ENCODE measurements at regions not wholly inside any gene's neighbourhood (a gene's known extent, or its start where the extent isn't known, plus 50 kb on each side); places are given as distances from the start of the nearest gene placed in this dataset.

- Mint-ChIP-seq H3K27me3 (no peaks in the 10 kb centered on the region), H3K36me3 (no peaks in the 10 kb centered on the region), H3K4me1 (no peaks in the 10 kb centered on the region), H3K27ac (no peak overlapping the region), H3K9me3 (ENCODE audit: low read depth) (peaks cover 4% of the 10 kb centered on the region), H3K4me3 (no peak overlapping the region)
- ATAC-seq (no peak), DNase-seq (no peak)
- CTCF ChIA-PET: no interaction called here
These were observed 706.5 kb downstream of the MED13L start for GRCh38 chr12:115571027-115571426.

- ATAC-seq: no peak
- CTCF ChIA-PET: no interaction called here
- no peaks in the 10 kb centered on the region for H3K36me3 Mint-ChIP-seq
These were observed 707.3 kb downstream of the MED13L start for GRCh38 chr12:115570069-115570777.

DNA sequence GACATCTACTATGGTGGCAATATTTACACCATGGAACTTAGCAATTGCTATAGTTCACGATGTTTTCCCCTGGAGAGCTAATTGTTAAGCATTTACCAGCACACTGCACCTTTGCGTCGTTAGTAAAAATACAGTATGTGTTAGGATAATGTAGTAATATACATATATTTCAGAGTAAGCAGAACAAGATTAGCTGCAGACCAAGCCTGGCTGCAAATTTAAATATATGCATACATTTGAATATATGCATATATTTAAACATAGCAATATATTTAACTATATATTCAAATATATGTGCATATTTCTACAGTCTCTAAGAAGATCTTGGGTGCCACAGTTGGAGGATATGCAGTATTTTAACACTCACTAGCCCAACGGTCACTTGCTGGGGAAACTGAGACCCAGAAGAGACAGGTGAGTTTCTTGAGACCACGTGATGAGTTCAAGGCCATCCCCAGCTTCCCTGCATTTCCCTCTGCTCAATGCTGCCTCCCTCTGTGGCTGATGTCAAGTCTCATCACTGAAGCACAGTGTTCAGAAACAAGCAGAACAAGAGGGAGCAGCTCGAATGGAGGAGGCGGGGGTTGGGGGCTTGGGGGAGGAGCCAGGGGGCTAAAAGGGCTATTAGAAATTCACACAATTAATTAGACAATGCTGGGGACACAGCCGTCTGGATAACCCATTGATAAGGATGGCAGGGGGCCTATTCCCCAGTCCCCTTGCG, 708.0 kb downstream of the MED13L start:
- Mint-ChIP-seq H3K4me1 (no peaks in the 10 kb centered on the region), H3K36me3 (no peaks in the 10 kb centered on the region), H3K9me3 (ENCODE audit: low read depth) (peaks cover 4% of the 10 kb centered on the region), H3K4me3 (no peak overlapping the region), H3K27me3 (no peaks in the 10 kb centered on the region), H3K27ac (no peak overlapping the region)
- CTCF ChIA-PET: no interaction called here
- ATAC-seq (no peak), DNase-seq (no peak)

More at GRCh38 chr12:115570069-115570777, 707.3 kb downstream of the MED13L start:
- no peak for DNase-seq
- Mint-ChIP-seq H3K9me3 (ENCODE audit: low read depth) (peaks cover 4% of the 10 kb centered on the region), H3K27me3 (no peaks in the 10 kb centered on the region), H3K4me1 (no peaks in the 10 kb centered on the region), H3K27ac (no peak overlapping the region), H3K4me3 (no peak overlapping the region)

DNA sequence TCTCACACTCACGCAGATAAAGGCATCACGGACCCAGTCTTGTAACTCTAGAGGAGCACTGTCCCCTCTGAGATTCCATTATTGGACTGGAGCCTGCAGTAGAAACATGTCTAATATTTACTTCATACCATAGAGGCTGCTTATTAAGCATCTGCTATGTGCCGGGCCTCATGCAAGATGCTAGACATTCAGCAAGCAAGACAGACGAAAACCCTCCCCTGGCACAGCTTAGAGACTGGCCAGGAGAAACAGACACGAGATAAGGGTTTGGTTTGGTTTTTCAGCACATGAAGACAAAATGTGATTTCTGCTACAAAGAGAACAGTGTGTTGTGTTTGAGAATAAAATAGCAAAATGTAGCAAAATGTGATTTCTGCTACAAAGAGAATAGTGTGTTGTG, 719.2 kb downstream of the MED13L start:
- Mint-ChIP-seq H3K36me3 (no peaks in the 10 kb centered on the region), H3K27ac (no peak overlapping the region), H3K9me3 (ENCODE audit: low read depth) (peaks cover 4% of the 10 kb centered on the region), H3K4me3 (no peak overlapping the region), H3K4me1 (no peaks in the 10 kb centered on the region), H3K27me3 (no peaks in the 10 kb centered on the region)
- ATAC-seq (no peak), DNase-seq (no peak)
- CTCF ChIA-PET: no interaction called here

- Mint-ChIP-seq H3K9me3 (ENCODE audit: low read depth) (peaks cover 3% of the 10 kb centered on the region), H3K27ac (no peak overlapping the region), H3K27me3 (no peaks in the 10 kb centered on the region), H3K4me3 (no peak overlapping the region), H3K4me1 (no peaks in the 10 kb centered on the region), H3K36me3 (no peaks in the 10 kb centered on the region)
- CTCF ChIA-PET: no interaction called here
- DNase-seq (no peak), ATAC-seq (no peak)
These were observed 723.9 kb downstream of the MED13L start for GRCh38 chr12:115553622-115554021.

GRCh38 chr12:115543269-115543668, 734.2 kb downstream of the MED13L start:
- CTCF ChIA-PET: no interaction called here
- Mint-ChIP-seq H3K27me3 (no peaks in the 10 kb centered on the region), H3K4me3 (no peak overlapping the region), H3K4me1 (no peaks in the 10 kb centered on the region), H3K27ac (no peak overlapping the region), H3K36me3 (no peaks in the 10 kb centered on the region), H3K9me3 (ENCODE audit: low read depth) (no peaks in the 10 kb centered on the region)
- DNase-seq (no peak), ATAC-seq (no peak)

DNA sequence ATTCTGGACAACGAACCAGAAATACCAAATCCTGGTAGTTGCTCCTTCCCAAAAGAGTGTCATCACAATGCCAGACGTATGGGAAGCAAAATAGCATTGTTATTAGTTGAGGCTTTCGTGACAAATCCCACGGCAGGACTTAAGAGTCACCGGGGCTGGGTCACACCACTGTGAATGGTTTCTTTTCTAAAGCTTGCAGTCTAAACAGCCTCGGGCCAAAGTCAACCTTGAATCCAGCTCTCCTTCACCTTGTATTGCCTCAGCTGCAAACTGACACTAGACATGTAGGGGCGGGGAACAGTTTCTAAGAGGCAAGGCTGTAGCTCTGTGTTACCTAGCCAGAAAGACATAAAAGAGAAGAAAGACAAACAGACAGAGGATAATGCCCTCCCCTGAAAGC, 734.8 kb downstream of the MED13L start:
- CTCF ChIA-PET: no interaction called here
- H3K27me3 Mint-ChIP-seq: no peaks in the 10 kb centered on the region
- no peaks in the 10 kb centered on the region for H3K36me3 Mint-ChIP-seq
- ATAC-seq (no peak), DNase-seq (no peak)
- no peak overlapping the region for H3K27ac Mint-ChIP-seq
- no peaks in the 10 kb centered on the region for H3K9me3 Mint-ChIP-seq (ENCODE audit: low read depth)
- no peaks in the 10 kb centered on the region for H3K4me1 Mint-ChIP-seq
- no peak overlapping the region for H3K4me3 Mint-ChIP-seq

GRCh38 chr12:115541891-115542421, 735.5 kb downstream of the MED13L start:
- no peaks in the 10 kb centered on the region for H3K36me3 Mint-ChIP-seq
- no peak for DNase-seq
- no peaks in the 10 kb centered on the region for H3K9me3 Mint-ChIP-seq (ENCODE audit: low read depth)
- H3K4me1 Mint-ChIP-seq: no peaks in the 10 kb centered on the region
- H3K27me3 Mint-ChIP-seq: no peaks in the 10 kb centered on the region
- no peak for ATAC-seq
- CTCF ChIA-PET: no interaction called here
- H3K4me3 Mint-ChIP-seq: no peak overlapping the region
- no peak overlapping the region for H3K27ac Mint-ChIP-seq

DNA sequence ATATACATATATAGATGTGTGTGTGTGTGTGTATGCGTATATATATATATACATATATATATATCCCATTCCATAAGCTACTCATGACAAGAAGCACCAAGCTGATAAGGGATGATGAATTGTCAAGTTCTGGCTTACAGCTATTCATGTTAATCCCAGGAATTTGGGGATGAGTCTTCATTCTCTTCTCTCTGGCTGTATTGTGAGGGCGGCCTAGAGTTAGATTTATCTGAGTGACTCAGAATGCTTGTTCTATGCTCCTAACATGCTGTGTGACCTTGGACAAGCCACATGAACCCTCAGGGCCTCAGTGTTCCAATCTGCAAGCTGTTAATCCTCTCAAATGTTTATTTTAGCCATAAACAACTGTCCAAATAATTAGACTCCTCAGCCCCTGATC, 749.0 kb downstream of the MED13L start:
- no peak for ATAC-seq
- CTCF ChIA-PET: no interaction called here
- Mint-ChIP-seq H3K4me3 (no peak overlapping the region), H3K4me1 (no peaks in the 10 kb centered on the region), H3K9me3 (ENCODE audit: low read depth) (peaks cover 2% of the 10 kb centered on the region), H3K27me3 (no peaks in the 10 kb centered on the region), H3K36me3 (no peaks in the 10 kb centered on the region), H3K27ac (no peak overlapping the region)
- DNase-seq: no peak

GRCh38 chr12:115521771-115522409, 755.6 kb downstream of the MED13L start:
- DNase-seq: no peak
- Mint-ChIP-seq H3K36me3 (no peaks in the 10 kb centered on the region), H3K9me3 (ENCODE audit: low read depth) (peaks cover 3% of the 10 kb centered on the region), H3K4me3 (no peak overlapping the region), H3K27ac (no peak overlapping the region), H3K4me1 (peaks cover 5% of the 10 kb centered on the region), H3K27me3 (no peaks in the 10 kb centered on the region)
- CTCF ChIA-PET: no interaction called here
- no peak for ATAC-seq

GRCh38 chr12:115519887-115520286, 757.6 kb downstream of the MED13L start:
- no peaks in the 10 kb centered on the region for H3K36me3 Mint-ChIP-seq
- no peak for ATAC-seq
- CTCF ChIA-PET: no interaction called here
- peaks cover 5% of the 10 kb centered on the region for H3K4me1 Mint-ChIP-seq
- H3K27me3 Mint-ChIP-seq: no peaks in the 10 kb centered on the region
- peaks cover 3% of the 10 kb centered on the region for H3K9me3 Mint-ChIP-seq (ENCODE audit: low read depth)
- no peak overlapping the region for H3K4me3 Mint-ChIP-seq
- no peak overlapping the region for H3K27ac Mint-ChIP-seq
- no peak for DNase-seq

- no peaks in the 10 kb centered on the region for H3K36me3 Mint-ChIP-seq
- H3K9me3 Mint-ChIP-seq (ENCODE audit: low read depth): peaks cover 7% of the 10 kb centered on the region
- no peak overlapping the region for H3K27ac Mint-ChIP-seq
- CTCF ChIA-PET: no interaction called here
- no peak for DNase-seq
- H3K27me3 Mint-ChIP-seq: no peaks in the 10 kb centered on the region
- H3K4me1 Mint-ChIP-seq: peaks cover 5% of the 10 kb centered on the region
- ATAC-seq: no peak
- H3K4me3 Mint-ChIP-seq: no peak overlapping the region
These were observed 758.1 kb downstream of the MED13L start for GRCh38 chr12:115519359-115519758.

DNA sequence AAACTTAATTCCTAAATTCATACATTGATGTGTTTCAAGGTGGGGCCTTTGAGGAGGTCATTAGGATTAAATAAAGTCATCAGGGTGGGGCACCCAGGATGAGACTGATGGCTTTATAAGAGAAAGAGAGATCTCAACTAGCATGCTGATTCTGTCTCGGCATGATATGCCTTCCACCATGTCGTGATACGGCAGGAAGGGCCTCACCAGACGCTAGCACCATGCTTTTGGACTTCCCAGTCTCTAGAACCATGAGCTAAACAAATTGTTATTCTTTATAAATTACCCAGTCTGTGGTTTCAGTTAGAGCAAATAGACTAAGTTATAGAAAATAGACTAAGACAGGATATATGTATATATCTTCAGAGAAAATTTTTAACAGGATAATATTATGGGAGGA, 759.6 kb downstream of the MED13L start:
- DNase-seq (no peak), ATAC-seq (no peak)
- no peaks in the 10 kb centered on the region for H3K36me3 Mint-ChIP-seq
- H3K9me3 Mint-ChIP-seq (ENCODE audit: low read depth): peaks cover 5% of the 10 kb centered on the region
- CTCF ChIA-PET: no interaction called here
- no peak overlapping the region for H3K4me3 Mint-ChIP-seq
- no peak overlapping the region for H3K27ac Mint-ChIP-seq
- H3K27me3 Mint-ChIP-seq: no peaks in the 10 kb centered on the region
- H3K4me1 Mint-ChIP-seq: peaks cover 5% of the 10 kb centered on the region

All from activated CD8-positive, alpha-beta memory T cell treated with anti-CD3 and anti-CD28 coated beads, Interleukin-2, amount 10 ng/mL, durations not matched to agents 7 days and 5 days (primary cell).